IMR-90 (cell line): ENCODE measurements at regions not wholly inside any gene's neighbourhood (a gene's known extent, or its start where the extent isn't known, plus 50 kb on each side); places are given as distances from the start of the nearest gene placed in this dataset.

Experiments
- ATAC-seq: fragments of 200-7000 bp; cut with Tn5 transposase; 2 replicates; pipeline ENCODE4 v1.9.1; 2020; ENCODE audit warnings: low read depth, mild to moderate bottlenecking, moderate library complexity
- BruUV-seq: library from RNA; stranded (reverse); fragments of 400-500 nt; replicated peaks from 2 replicates; lab custom pipeline; 2021; lab: Mats Ljungman, UMichigan
- CTCF ChIA-PET: fragments of 300-600 bp; formaldehyde crosslinking; extraction: SDS; loops from one replicate; lab custom pipeline; 2021; ENCODE audit warnings: antibody characterized with exemption; lab: Yijun Ruan, JAX
- POLR2A ChIA-PET: fragments of 300-600 bp; sonication (Branson Sonifier 250); formaldehyde crosslinking; loops from one replicate; lab custom pipeline; 2022; ENCODE audit warnings: antibody characterized with exemption; ENCODE audit not compliant: unreplicated experiment; lab: Charles Lee
- DNase-seq: peaks from one replicate; pipeline ENCODE4 v3.0.0; 2013
- H2AFZ ChIP-seq: replicated peaks from 2 replicates; pipeline ENCODE3; 2013; ENCODE audit warnings: low read length, mild to moderate bottlenecking; ENCODE audit not compliant: poor library complexity
- H2AK5ac ChIP-seq: 2 replicates; pipeline ENCODE4 v1.6.1; 2013; ENCODE audit warnings: low read depth, low read length, inconsistent platforms
- H2AK9ac ChIP-seq: replicated peaks from 2 replicates; pipeline ENCODE3; 2013; ENCODE audit warnings: mild to moderate bottlenecking, low read depth, low read length, moderate library complexity; ENCODE audit not compliant: poor library complexity
- H2BK120ac ChIP-seq: 2 replicates; pipeline ENCODE4 v1.6.1; 2013; ENCODE audit warnings: low read depth, low read length, inconsistent platforms
- H2BK15ac ChIP-seq: 3 replicates; pipeline ENCODE4 v1.6.1; 2013; ENCODE audit warnings: low read depth, low read length, inconsistent platforms
- H2BK20ac ChIP-seq: 2 replicates; pipeline ENCODE4 v1.6.1; 2013; ENCODE audit warnings: low read depth, mild to moderate bottlenecking, inconsistent platforms, low read length, moderate library complexity
- H2BK5ac ChIP-seq: 2 replicates; pipeline ENCODE4 v1.6.1; 2013; ENCODE audit warnings: mild to moderate bottlenecking, low read depth, low read length, inconsistent platforms; ENCODE audit not compliant: poor library complexity, severe bottlenecking
- H3K14ac ChIP-seq: replicated peaks from 2 replicates; pipeline ENCODE4 v1.6.1; 2013; ENCODE audit warnings: low read depth, low read length, inconsistent platforms
- H3K18ac ChIP-seq: 2 replicates; pipeline ENCODE4 v1.6.1; 2013; ENCODE audit warnings: low read depth, low read length, control low read depth
- H3K23ac ChIP-seq: 2 replicates; pipeline ENCODE4 v1.6.1; 2013; ENCODE audit warnings: low read depth, low read length, inconsistent platforms
- H3K27ac ChIP-seq: 2 replicates; pipeline ENCODE4 v1.5.1; 2013; ENCODE audit warnings: mild to moderate bottlenecking, control low read depth, low read length; ENCODE audit not compliant: insufficient read depth
- H3K27me3 ChIP-seq: 2 replicates; pipeline ENCODE4 v1.6.1; 2013; ENCODE audit warnings: low read length; ENCODE audit not compliant: control insufficient read depth, insufficient read depth
- H3K36me3 ChIP-seq: 2 replicates; pipeline ENCODE4 v1.6.1; 2013; ENCODE audit warnings: low read length, mixed read lengths; ENCODE audit not compliant: control insufficient read depth, insufficient read depth
- H3K4ac ChIP-seq: 2 replicates; pipeline ENCODE4 v1.6.1; 2013; ENCODE audit warnings: low read depth, low read length, inconsistent platforms
- H3K4me1 ChIP-seq: 2 replicates; pipeline ENCODE4 v1.6.1; 2013; ENCODE audit warnings: low read length, mixed read lengths; ENCODE audit not compliant: control insufficient read depth, insufficient read depth
- H3K4me2 ChIP-seq: 2 replicates; pipeline ENCODE4 v1.6.1; 2013; ENCODE audit warnings: low read depth, mild to moderate bottlenecking, control low read depth, low read length, moderate library complexity
- H3K4me3 ChIP-seq: 2 replicates; pipeline ENCODE4 v1.5.1; 2013; ENCODE audit warnings: low read depth, mild to moderate bottlenecking, control low read depth, low read length, moderate library complexity; ENCODE audit not compliant: insufficient read depth
- H3K56ac ChIP-seq: 2 replicates; pipeline ENCODE4 v1.6.1; 2013; ENCODE audit warnings: low read length, inconsistent platforms; ENCODE audit not compliant: insufficient read depth; ENCODE audit errors: extremely low read depth
- H3K79me1 ChIP-seq, 2 experiments: 2 replicates each; pipeline ENCODE4 v1.6.1; 2013; ENCODE audit warnings: low read length in 2 of 2, inconsistent platforms in 1 of 2, low read depth in 1 of 2
- H3K9ac ChIP-seq: 2 replicates; pipeline ENCODE4 v1.6.1; 2013; ENCODE audit warnings: low read depth, low read length, control low read depth
- H3K9me1 ChIP-seq: 2 replicates; pipeline ENCODE4 v1.6.1; 2013; ENCODE audit warnings: low read length, inconsistent platforms; ENCODE audit not compliant: insufficient read depth
- H3K9me3 ChIP-seq: 2 replicates; pipeline ENCODE4 v1.6.1; 2013; ENCODE audit warnings: low read length; ENCODE audit not compliant: control insufficient read depth, insufficient read depth
- H4K20me1 ChIP-seq: 2 replicates; pipeline ENCODE4 v1.6.1; 2013; ENCODE audit warnings: low read length, inconsistent platforms; ENCODE audit not compliant: insufficient read depth
- H4K5ac ChIP-seq: 2 replicates; pipeline ENCODE4 v1.6.1; 2013; ENCODE audit warnings: mild to moderate bottlenecking, low read depth, low read length, control low read depth
- H4K8ac ChIP-seq, 2 experiments: 2 replicates each; pipeline ENCODE4 v1.6.1; 2013; ENCODE audit warnings: low read depth in 2 of 2, low read length in 2 of 2, control low read depth in 1 of 2, inconsistent platforms in 1 of 2
- H4K91ac ChIP-seq: 2 replicates; pipeline ENCODE4 v1.6.1; 2013; ENCODE audit warnings: low read depth, low read length, inconsistent platforms; ENCODE audit not compliant: insufficient read depth
- BHLHE40 ChIP-seq: fragments of 150-350 bp; IDR thresholded peaks from 2 replicates; pipeline ENCODE4 v1.6.1; 2016; ENCODE audit warnings: mild to moderate bottlenecking, low read depth, low read length
- CEBPB ChIP-seq: IDR thresholded peaks from 2 replicates; pipeline ENCODE4 v1.6.1; 2012; ENCODE audit warnings: low read depth, low read length, improper control_type of control experiment
- CHD1 ChIP-seq: IDR thresholded peaks from 2 replicates; pipeline ENCODE4 v1.6.1; 2012; ENCODE audit warnings: low read depth, low read length, improper control_type of control experiment
- FOS ChIP-seq: fragments of 150-350 bp; IDR thresholded peaks from 2 replicates; pipeline ENCODE4 v1.6.1; 2016; ENCODE audit warnings: low read depth, low read length
- MAFK ChIP-seq: IDR thresholded peaks from 2 replicates; pipeline ENCODE4 v1.6.1; 2012; ENCODE audit warnings: low read depth, low read length, improper control_type of control experiment
- MAZ ChIP-seq: IDR thresholded peaks from 2 replicates; pipeline ENCODE4 v1.6.1; 2012; ENCODE audit warnings: low read depth, mild to moderate bottlenecking, low read length, improper control_type of control experiment, moderate library complexity, borderline replicate concordance
- MXI1 ChIP-seq: IDR thresholded peaks from 2 replicates; pipeline ENCODE4 v1.6.1; 2012; ENCODE audit warnings: low read depth, mild to moderate bottlenecking, low read length, moderate library complexity, borderline replicate concordance
- NFE2L2 ChIP-seq: fragments of 150-350 bp; IDR thresholded peaks from 2 replicates; pipeline ENCODE4 v1.6.1; 2016; ENCODE audit warnings: low read depth, mild to moderate bottlenecking, low read length
- POLR2A ChIP-seq: IDR thresholded peaks from 2 replicates; pipeline ENCODE4 v1.6.1; 2012; ENCODE audit warnings: mild to moderate bottlenecking, low read depth, low read length
- RAD21 ChIP-seq: IDR thresholded peaks from 2 replicates; pipeline ENCODE4 v1.6.1; 2012; ENCODE audit warnings: low read length, improper control_type of control experiment
- RCOR1 ChIP-seq: IDR thresholded peaks from 2 replicates; pipeline ENCODE4 v1.6.1; 2012; ENCODE audit warnings: mild to moderate bottlenecking, low read length, improper control_type of control experiment; ENCODE audit not compliant: insufficient replicate concordance
- RFX5 ChIP-seq: IDR thresholded peaks from 2 replicates; pipeline ENCODE4 v1.8.0; 2012; ENCODE audit warnings: low read depth, mild to moderate bottlenecking, low read length, moderate library complexity
- SMC3 ChIP-seq: fragments of 150-350 bp; IDR thresholded peaks from 2 replicates; pipeline ENCODE4 v1.6.1; 2016; ENCODE audit warnings: low read depth, mild to moderate bottlenecking, antibody characterized with exemption, low read length, moderate library complexity
- WGBS, 2 experiments: methylation state at CpG; one replicate each; pipeline versions ENCODE4 v1.1.5 to v1.1.7; 2013; ENCODE audit warnings: missing lambda C conversion rate in 2 of 2; ENCODE audit not compliant: insufficient read length in 1 of 2; ENCODE audit errors: extremely low coverage in 2 of 2; 5-methylcytosine and 5-hydroxymethylcytosine counted together
- dilution Hi-C: fragments of 300-500 bp; cut with HindIII; formaldehyde crosslinking; loops from one replicate; pipeline ENCODE4 v1.14.3; 2018; ENCODE audit warnings: low sequenced_read_pairs; ENCODE audit not compliant: unreplicated experiment
- in situ Hi-C: fragments of 300-500 bp; cut with MboI; formaldehyde crosslinking; loops from 3 replicates; pipeline ENCODE4 v1.14.3; 2019; ENCODE audit warnings: low sequenced_read_pairs, inconsistent platforms, mixed read lengths
- intact Hi-C: fragments of 100-400 bp; cut with micrococcal nuclease; formaldehyde crosslinking; loops from 2 replicates; pipeline ENCODE4 v1.10.0; 2022
- TF ChIP-seq, protein P1 (sequence below): fragments of 150-350 bp; IDR thresholded peaks from 2 replicates; pipeline ENCODE4 v1.6.1; 2016; ENCODE audit warnings: low read depth, mild to moderate bottlenecking, low read length, moderate library complexity, borderline replicate concordance
- TF ChIP-seq, protein P2 (sequence below): conservative IDR thresholded peaks from 2 replicates; pipeline ENCODE4 v1.5.1; 2012; ENCODE audit warnings: mild to moderate bottlenecking, low read depth, low read length, improper control_type of control experiment

DNA sequence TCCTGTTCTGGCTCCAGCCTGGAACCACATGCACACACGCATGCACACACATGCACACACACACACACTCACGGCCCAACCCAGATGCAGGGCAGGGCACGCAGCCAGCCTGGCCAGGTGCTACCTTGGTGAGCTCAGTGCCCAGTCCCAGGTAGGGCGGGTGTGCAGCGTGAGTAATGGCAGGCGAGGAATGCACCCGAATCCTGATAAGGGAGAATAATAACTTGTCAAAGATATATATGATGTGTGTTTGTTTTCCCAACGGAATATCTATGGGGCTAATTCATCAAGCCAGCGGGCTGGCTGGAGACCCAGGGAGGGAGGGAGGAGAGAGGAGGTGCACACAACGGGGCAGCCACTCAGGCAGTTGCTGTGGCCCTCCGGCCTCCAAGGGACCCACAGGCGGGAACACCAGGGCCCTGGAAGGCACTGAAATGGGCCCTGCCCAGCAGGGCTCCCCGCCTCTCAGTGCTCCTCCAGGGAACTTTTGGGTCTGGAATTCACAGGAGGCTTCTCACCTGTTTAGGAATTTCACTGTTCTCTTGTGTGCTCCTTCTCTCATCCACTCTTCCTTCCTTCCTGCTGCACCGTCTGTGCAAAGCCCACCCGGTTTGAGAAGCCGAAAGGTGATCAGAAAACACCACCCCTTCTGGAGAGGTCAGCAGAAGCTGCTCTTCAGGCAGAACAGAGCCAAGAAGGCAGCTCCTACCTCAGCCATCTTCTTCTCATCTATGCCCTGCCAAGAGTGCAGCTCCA is 79.0 kb downstream of the BUD13 start:
- ATAC-seq: no peak
- no peak overlapping the region for H3K23ac ChIP-seq

More for the DNA sequence above, 79.0 kb downstream of the BUD13 start:
- H3K4me2 ChIP-seq: no peak overlapping the region
- H3K9me1 ChIP-seq: 0 out of 2 replicates have a peak, but pooled peaks cover 3% of the 10 kb centered on the region
- H3K4me1 ChIP-seq: no peaks in the 10 kb centered on the region
- H3K9me3 ChIP-seq: no peaks in the 10 kb centered on the region
- no peak overlapping the region for H2BK5ac ChIP-seq
- no peak overlapping the region for H4K8ac ChIP-seq
- H2BK20ac ChIP-seq: no peak overlapping the region
- no peak overlapping the region for H3K18ac ChIP-seq
- no peak overlapping the region for H3K56ac ChIP-seq
- no peak overlapping the region for H2BK120ac ChIP-seq
- BruUV-seq: no TSS peak
- in situ Hi-C loops (loop anchor here (25.0 kb wide), 1 partner anchor 1356 kb away; no protein-coding TSS in a partner anchor), intact Hi-C loops (no loop called here), dilution Hi-C loops (no loop called here)
- no peak overlapping the region for H2AK5ac ChIP-seq
- peaks cover 18% of the 10 kb centered on the region for H3K27me3 ChIP-seq
- H3K36me3 ChIP-seq: no peaks in the 10 kb centered on the region
- H2BK15ac ChIP-seq: no peak overlapping the region
- no peak overlapping the region for H3K27ac ChIP-seq
- H4K5ac ChIP-seq: no peak overlapping the region
- H3K79me1 ChIP-seq: no peaks in the 10 kb centered on the region
- H3K4ac ChIP-seq: no peak overlapping the region
- H3K9ac ChIP-seq: no peak overlapping the region
- no peak overlapping the region for H3K4me3 ChIP-seq
- WGBS, 2 experiments: 16% methylated on average over 4 of the region's 16 CpGs; no CpG with 5 or more reads in 1 of the 2 experiments
- no peak for DNase-seq
- no peak for TF ChIP-seq MXI1
- no peak for TF ChIP-seq MAZ
- TF ChIP-seq RFX5: no peak
- no peak for TF ChIP-seq MAFK
- no peak for TF ChIP-seq CEBPB
- no peak for TF ChIP-seq SMC3
- no peak for TF ChIP-seq BHLHE40
- TF ChIP-seq, protein P1, sequence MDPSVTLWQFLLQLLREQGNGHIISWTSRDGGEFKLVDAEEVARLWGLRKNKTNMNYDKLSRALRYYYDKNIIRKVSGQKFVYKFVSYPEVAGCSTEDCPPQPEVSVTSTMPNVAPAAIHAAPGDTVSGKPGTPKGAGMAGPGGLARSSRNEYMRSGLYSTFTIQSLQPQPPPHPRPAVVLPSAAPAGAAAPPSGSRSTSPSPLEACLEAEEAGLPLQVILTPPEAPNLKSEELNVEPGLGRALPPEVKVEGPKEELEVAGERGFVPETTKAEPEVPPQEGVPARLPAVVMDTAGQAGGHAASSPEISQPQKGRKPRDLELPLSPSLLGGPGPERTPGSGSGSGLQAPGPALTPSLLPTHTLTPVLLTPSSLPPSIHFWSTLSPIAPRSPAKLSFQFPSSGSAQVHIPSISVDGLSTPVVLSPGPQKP: no peak
- no peak for TF ChIP-seq NFE2L2
- TF ChIP-seq RAD21: no peak
- no peak for TF ChIP-seq RCOR1
- TF ChIP-seq, protein P2, sequence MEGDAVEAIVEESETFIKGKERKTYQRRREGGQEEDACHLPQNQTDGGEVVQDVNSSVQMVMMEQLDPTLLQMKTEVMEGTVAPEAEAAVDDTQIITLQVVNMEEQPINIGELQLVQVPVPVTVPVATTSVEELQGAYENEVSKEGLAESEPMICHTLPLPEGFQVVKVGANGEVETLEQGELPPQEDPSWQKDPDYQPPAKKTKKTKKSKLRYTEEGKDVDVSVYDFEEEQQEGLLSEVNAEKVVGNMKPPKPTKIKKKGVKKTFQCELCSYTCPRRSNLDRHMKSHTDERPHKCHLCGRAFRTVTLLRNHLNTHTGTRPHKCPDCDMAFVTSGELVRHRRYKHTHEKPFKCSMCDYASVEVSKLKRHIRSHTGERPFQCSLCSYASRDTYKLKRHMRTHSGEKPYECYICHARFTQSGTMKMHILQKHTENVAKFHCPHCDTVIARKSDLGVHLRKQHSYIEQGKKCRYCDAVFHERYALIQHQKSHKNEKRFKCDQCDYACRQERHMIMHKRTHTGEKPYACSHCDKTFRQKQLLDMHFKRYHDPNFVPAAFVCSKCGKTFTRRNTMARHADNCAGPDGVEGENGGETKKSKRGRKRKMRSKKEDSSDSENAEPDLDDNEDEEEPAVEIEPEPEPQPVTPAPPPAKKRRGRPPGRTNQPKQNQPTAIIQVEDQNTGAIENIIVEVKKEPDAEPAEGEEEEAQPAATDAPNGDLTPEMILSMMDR: no peak
- no peak for TF ChIP-seq FOS
- TF ChIP-seq POLR2A: no peak
- no peak for TF ChIP-seq CHD1
- ChIA-PET POLR2A (no interaction called here), CTCF (no interaction called here)
- peak overlapping the region; percentile 21 for H2AFZ ChIP-seq
- peak overlapping the region; percentile 55 for H2AK9ac ChIP-seq
- no peak overlapping the region for H3K14ac ChIP-seq
- H4K20me1 ChIP-seq: no peaks in the 10 kb centered on the region; the same call in 1 of the 2 replicates
- no peak overlapping the region for H4K91ac ChIP-seq
